SHP77 (cell line): ENCODE measurements at regions not wholly inside any gene's neighbourhood (a gene's known extent, or its start where the extent isn't known, plus 50 kb on each side); places are given as distances from the start of the nearest gene placed in this dataset.

Source experiments
- DNase-seq, 2 experiments: peaks; one replicate each; lab custom pipeline; 2025; lab: John Stamatoyannopoulos, UW

- DNase-seq = no peak
These were observed 458.7 kb upstream of the HS6ST1 start for GRCh38 chr2:128777196-128778035.

GRCh38 chr2:128778843-128779242 lies 460.2 kb upstream of the HS6ST1 start:
- DNase-seq = no peak

- no peak for DNase-seq
These were observed 460.8 kb upstream of the HS6ST1 start for GRCh38 chr2:128779301-128780095.

GRCh38 chr2:128780434-128781080 lies 461.9 kb upstream of the HS6ST1 start:
- no peak for DNase-seq

- DNase-seq = no peak
These were observed 462.5 kb upstream of the HS6ST1 start for GRCh38 chr2:128781166-128781565.

- no peak for DNase-seq
These were observed 463.1 kb upstream of the HS6ST1 start for GRCh38 chr2:128781585-128782385.

GRCh38 chr2:128782411-128783192 lies 463.9 kb upstream of the HS6ST1 start:
- no peak for DNase-seq

GRCh38 chr2:128783193-128783671 lies 464.6 kb upstream of the HS6ST1 start:
- DNase-seq = no peak

GRCh38 chr2:128783896-128784295 lies 465.2 kb upstream of the HS6ST1 start:
- no peak for DNase-seq

- DNase-seq = no peak
These were observed 466.1 kb upstream of the HS6ST1 start for GRCh38 chr2:128784626-128785306.

- no peak for DNase-seq
These were observed 467.6 kb upstream of the HS6ST1 start for GRCh38 chr2:128786316-128786715.

GRCh38 chr2:128786741-128787478 lies 468.2 kb upstream of the HS6ST1 start:
- DNase-seq = peak; percentile 4 to 14

GRCh38 chr2:128787616-128788015 lies 468.9 kb upstream of the HS6ST1 start:
- no peak for DNase-seq

- no peak for DNase-seq
These were observed 470.1 kb upstream of the HS6ST1 start for GRCh38 chr2:128788636-128789220.

- DNase-seq = no peak
These were observed 470.6 kb upstream of the HS6ST1 start for GRCh38 chr2:128789221-128789620.

GRCh38 chr2:128789776-128790455 lies 471.2 kb upstream of the HS6ST1 start:
- DNase-seq = no peak

- no peak for DNase-seq
These were observed 471.9 kb upstream of the HS6ST1 start for GRCh38 chr2:128790541-128791001.
